SKM-1 treated with dmso at 0.1 percent for 144 hours (cell line): ENCODE measurements at regions not wholly inside any gene's neighbourhood (a gene's known extent, or its start where the extent isn't known, plus 50 kb on each side); places are given as distances from the start of the nearest gene placed in this dataset.

Experiments
- DNase-seq: peaks from one replicate; lab custom pipeline; 2025; ENCODE audit not compliant: unreplicated experiment; lab: John Stamatoyannopoulos, UW

DNA sequence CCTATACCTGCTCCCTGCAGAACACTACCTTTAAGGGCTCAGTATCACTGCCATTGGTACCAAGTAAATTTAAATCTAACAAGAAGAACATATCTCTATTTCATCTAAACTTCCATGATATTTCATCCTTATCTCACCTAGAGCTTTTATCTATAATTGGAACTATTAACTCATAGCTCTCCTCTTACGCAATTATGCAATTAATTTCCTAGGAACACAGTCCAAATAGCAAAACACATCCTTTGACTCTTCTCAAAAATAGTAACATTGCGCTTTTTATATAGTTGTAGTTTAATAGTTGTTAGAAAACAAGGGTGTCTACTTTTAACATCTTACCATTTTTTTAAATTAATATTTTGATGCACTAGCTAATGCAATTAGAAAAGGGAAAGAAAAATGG, 986.8 kb upstream of the SLC35B3 start:
- no peak for DNase-seq

DNA sequence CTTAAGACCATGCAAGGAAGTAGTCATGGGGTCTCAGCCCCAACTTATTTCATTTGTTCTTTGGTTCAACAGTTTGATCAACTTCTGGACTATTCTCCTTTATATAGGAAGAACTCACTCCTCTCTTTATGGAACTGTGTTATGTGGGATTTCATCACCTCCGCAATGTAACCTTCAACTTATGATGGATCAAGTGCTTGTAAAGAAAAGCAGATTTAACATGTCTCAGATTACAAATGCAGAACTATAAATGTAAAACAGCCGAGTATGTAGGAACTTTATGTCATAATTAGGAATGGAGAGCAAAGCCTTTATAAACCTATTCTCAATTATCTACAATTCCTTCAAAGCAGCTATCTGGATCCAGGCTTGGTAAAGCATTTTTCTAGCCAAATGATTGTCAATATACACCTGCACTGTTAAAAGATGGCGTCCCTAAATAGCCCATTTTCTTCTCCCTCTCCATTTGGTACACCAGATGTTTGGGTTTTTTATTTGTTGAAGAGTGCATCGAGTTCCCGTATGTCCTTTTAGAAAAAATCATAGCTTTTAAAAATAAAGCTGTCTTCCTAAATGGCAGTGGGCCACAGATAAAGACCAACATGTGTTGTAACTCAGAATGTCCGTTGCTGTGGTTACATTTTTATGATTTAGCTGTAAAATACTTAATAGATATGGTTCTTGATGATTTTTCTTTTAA, 985.1 kb upstream of the SLC35B3 start:
- DNase-seq, result no peak

DNA sequence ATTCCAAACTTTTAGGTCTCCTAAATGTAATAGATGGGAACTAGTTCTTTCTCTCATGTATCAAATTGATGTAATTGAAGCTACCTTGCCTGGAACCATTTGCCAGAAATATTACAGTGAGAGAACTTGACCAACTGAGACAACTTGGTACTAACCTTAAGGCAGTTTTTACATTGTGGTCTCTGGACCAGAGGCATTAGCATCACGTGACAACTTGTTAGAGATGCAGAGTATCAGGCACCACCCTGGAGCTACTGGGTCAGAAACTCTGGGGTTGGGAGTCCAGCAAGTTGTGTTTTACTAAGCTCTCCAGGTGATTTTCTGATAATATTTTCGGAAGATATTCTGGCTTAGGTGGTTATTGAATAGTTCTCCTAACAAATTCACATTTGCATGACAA, 982.1 kb upstream of the SLC35B3 start:
- no peak for DNase-seq

DNA sequence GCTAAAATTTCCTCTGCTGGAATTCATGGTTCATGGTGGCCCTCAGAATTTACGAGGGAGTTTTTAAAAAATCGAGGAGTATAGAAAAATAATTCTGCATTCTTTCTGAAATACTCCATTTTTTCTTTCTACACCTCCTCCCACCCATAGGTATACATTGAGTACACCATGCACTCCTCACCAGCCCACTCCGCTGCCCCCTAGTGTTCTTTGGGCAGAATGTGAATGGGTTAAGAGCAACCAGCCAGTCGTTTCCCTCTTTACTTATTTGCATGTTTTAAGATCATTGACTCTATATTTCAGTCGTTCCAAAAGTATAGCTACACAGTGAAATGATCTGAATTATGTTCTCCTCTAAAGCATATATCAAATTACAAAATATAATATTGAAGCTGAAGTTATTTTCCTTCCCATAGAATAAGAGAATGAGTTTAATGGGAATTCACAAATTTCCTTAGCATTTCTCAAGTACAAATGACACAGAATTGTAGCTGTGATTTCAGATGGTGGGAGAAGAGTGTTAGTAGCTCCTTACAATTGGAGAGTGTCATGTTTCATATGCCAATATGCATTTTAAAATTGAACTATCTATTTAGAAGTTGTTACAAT, 977.7 kb upstream of the SLC35B3 start:
- DNase-seq, result peak; percentile 14

DNA sequence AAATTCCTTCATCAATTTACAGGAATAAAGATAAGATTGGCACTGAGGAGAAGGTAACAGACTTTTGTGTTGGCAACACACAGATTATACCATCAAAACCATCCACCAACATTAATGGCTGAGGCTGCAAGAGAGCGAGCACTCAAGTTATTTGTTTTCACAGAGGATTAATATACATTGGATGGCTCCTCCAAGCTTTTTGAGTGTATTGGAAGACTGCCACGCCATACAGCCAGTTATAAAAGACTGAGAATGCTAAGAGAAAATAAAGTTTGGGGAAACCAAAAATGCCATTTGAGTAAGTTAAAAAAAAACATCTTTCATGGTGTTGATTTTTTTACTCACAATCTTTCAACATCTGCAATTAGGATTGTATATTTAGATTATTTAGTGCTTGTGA, 973.8 kb upstream of the SLC35B3 start:
- DNase-seq, result no peak

DNA sequence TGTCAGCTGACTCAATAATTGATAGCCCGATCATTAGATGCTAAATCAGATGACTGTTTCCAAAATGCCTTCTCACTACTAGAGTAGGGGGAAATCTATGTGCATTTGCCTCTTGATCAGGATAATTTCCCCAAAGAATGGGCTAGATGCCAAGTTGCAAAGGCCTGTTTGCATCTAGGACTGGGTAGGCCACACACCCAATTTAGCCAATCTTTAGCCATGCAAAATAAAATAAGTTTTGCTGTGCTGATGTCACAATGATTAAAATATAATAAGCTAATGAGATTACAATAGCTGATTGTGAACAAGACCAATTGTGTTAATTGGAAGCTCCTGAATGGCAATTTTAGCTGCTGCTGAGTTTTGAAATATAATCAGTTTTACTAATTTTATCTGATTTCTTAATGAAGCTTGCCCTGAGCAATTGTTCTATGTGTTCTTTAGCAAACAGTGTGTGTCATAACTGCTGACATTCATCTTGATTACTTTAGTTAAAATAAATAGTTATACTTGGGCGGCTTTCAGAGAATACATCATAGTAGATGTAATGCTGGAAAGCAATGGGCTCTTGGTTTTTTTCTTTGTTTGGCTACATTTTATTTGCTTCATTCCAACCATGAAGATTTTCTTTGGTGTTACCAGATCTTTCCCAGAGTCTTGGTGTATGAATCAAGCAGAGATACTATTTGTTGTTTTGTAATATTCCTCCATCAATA, 973.2 kb upstream of the SLC35B3 start:
- DNase-seq, result no peak

DNA sequence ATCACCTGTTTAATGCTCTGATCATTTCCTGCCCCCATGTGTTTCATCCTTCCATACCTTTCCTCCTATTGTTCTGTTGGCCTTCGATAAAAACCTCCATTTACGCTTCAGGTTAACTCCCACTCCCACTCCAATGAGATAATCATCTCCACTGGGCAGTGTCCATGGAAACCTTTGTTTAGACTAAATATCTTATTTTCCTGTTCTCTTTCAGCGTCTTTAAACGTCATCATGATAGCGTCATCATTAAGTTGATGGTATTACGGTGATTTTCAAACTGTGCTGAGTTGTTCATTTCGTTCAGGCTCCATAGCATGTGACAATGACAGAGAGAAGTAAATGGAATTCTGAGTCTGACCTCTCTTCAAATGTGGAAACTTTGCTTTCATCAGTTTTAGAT, 970.5 kb upstream of the SLC35B3 start:
- no peak for DNase-seq

DNA sequence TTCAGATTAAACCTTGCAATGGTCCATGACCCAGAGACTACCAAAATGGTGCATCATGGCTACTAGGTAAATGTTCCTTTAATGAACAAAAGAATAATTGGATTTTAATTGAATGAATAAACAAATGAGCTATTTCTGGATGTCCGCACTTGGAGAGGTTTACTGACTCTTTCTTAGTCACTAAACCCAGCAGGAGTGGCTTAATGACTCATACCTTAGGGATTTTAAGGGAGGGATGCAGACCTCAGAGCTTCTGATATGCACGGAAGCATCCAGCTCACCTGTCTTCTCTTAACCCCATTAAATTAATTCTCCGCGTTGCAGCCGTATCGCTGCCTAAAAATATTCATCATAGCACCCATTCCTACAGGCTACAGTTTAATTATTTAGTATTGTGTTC, 970.0 kb upstream of the SLC35B3 start:
- DNase-seq, result no peak

DNA sequence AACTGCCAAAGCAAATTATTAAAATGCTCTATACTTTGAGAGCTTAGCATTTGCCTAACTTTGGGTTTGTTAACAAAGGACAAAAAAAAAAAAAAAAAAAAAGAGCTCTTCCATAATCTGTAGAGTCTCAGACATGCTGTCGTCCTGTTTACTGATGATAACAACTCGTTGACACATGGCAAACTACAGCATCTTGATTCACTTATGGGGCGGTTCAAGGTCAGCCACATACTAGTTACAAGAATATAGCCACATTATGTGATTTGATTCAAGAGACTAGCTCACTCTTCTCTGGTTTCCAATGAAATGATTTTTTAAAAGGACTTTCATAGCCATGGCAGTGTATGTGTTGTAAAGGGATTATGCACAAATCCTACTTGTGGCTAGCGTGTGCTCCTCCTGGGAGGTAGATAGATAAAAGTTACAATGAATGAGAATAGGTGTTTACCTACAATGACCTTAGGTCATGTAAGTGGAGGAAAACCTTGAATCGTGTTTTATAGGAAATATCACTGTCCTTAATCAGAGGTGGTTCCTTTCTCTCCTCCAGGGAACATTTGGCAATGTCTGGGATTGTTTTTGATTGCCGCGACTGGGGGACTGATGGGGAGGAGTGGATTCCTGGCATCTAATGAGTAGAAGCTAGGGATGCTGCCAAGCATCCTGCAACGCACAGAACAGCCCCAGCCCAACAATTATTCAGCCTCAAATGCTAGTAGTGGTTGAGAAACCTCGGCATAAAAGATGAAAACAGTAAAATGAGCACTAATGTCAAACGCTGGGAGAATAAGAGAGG, 969.2 kb upstream of the SLC35B3 start:
- no peak for DNase-seq

DNA sequence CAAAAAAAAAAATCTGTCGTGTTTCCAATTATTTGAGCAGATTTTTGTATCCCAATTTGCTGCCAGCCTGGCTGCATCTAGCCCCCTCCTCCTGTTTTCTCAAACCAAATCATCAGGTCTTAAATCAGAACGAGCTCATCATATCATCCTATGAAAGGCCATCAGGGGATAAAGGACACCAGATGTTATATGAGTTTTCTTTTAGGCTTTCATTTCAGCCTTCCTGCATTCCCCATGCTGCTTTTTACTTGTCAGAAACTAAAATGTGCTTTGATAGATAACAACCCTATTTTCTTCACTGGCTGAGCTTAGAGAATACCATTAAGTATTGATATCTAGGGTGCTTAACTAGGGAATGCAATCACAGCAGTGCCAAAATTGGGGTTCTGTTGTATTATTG, 968.4 kb upstream of the SLC35B3 start:
- no peak for DNase-seq

DNA sequence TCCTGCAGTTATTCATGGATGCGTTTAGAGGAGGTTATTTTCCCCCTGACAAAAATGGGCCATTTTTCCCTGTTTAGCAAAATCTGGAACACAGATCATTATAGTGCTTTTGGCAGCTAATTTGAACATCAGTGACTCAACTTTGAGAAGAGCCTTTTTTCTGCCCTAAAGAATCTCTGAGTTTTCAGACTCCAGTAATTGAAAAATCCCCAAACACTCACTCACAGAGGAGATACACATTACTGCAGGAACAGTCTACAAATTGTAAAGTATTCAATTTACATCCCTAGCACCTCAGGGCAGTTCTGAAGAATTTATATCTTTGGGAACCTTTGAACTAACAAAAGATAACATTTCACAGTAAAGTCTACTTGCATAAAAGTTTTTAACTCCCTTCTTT, 966.6 kb upstream of the SLC35B3 start:
- DNase-seq, result no peak

DNA sequence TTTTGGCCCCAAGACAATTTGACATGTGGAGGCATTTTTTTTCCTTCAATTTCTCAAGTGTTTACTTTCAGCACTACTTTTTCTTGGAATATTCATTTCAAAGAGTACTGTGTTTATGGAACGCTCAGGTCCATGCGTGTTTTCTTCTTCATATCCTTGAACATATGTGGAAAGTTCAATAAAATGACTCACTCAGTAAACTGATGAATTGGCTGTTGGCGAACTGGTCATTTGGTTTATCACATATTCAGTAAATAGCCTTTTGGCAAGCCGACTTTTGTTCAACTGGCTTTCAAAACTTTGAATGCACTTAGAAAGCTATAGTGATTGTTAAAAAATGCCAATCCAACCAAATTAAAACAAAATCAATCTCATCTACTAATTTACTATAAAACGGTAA, 964.6 kb upstream of the SLC35B3 start:
- DNase-seq, result no peak

DNA sequence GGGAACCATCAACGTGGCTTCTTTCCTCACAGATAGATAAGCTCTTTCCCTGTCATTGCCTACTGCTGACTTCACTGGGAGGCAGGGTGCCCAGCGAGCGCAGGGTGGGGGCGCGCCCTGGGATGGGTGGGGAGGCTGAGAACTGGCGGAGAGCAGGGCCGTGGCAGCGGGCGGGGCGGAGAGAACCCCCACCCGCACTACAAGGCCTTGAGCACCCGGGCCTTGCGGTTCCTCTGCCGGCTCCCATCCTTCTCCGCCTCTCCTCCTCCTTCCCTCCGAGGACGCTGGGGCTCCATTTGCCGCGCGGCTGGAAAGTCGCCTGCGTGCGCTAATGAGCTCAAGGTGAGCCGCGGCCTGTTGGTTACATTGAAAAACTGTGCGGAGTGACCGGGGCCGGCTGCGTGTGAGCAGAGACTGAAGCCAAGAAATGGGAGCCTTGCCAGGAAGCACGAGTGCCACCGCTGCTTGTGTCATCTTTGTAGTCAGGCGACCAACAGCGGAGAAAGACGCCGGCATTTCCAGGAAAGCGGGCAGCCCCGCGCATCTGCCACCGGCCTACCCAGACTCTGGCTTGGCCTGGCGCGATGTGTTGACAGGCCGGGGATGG, 963.5 kb upstream of the SLC35B3 start:
- no peak for DNase-seq

DNA sequence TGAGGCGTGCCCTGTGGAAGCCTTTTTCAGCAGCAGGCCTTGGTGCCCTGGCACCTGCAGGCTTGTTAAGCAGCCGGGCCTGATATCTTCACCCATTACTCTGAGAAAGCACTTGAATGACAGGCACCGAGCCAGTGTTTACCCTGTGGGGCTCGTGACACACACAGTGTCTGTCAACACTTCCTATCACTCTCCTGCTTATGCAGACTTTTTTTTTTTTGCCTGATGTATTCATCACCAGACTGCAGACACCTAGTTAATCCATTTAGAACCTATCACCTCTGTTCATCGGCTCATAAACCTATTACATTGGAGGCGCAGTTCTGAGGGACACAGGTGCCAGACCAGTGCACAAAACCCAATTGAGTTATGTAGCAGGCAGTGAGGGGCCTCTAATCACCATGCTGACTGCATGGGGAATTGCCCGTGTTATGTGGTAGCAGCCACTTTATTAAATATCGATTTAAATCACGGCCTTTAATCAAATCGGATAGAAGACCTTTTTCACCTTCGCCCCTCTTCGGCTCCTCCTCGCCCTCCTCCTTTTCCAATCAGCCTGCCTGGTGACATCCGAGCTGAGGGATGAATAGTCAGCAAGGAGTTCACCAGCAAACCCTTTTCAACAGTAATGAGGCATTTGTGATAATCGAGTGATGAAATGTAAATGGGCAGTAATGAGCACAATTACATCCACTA, 962.9 kb upstream of the SLC35B3 start:
- DNase-seq, result no peak

DNA sequence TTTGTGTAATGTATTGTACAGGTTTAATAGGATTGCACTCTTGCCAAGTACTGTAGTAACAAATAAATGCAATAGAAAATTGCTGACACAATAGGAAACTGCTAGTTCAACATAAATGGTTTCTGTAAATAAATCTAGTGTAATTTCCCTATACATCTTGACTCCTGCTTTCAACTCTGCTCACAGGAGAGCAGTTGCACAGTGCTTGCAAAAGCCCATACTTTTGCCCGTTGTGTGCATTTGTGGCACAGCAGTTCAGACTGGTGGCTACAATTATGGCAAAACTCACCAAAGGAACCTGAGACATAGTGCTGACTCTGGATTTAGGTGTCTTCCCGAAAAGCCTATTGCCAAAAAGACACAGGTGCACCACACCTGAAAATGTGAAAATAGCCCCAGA, 953.3 kb upstream of the SLC35B3 start:
- DNase-seq, result no peak

DNA sequence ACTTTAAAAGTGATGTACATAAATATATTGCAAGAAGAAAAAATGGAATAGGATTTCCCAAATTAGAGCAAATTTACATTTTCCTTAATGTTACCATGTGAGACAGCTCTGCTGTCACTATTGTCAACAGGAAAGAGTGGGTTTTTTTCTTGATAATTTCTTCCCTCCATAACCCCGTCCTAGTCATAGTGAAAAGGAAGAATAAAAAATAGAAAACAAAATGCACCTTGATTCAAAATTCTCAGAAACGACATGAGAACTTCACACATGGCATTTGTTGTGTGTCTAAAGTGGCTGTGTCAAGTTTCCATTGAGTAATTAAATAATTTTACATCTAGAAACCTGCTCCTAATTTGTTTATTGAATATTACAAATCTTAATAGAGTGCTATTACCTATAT, 945.2 kb upstream of the SLC35B3 start:
- DNase-seq, result no peak

DNA sequence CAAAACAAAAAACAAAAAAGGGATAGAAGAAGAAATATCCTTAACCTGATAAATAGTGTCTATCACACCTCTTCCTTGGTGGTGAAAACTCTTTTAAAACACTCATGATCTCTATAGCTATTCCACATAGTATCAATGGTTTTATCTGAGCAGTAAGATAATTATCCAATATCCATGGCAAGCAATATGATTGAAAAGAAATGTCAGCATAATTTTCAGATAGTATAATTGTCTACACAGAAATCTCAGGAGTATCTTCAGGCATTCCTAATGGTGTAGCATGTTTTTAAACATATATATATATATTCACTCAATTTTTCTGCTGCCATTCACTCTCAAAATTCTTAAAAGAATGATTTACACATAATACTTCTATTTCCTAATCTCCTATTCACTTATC, 938.0 kb upstream of the SLC35B3 start:
- DNase-seq, result no peak

DNA sequence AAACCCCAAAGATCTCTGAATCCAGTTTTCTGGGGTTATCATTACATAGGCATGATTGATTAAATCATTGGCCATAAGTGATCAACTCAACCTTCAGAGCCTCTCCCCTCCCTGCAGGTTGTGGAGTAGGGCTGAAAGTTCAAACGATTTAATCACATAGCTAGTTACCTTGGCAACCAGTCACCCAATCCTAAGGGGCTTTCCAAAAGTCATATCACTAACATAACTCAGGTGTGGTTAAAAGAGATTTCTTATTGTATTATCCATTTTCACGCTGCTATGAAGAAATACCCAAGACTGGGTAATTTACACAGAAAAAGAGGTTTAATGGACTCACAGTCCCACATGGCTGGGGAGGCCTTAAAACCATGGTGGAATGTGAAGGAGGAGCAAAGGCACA, 935.1 kb upstream of the SLC35B3 start:
- no peak for DNase-seq

DNA sequence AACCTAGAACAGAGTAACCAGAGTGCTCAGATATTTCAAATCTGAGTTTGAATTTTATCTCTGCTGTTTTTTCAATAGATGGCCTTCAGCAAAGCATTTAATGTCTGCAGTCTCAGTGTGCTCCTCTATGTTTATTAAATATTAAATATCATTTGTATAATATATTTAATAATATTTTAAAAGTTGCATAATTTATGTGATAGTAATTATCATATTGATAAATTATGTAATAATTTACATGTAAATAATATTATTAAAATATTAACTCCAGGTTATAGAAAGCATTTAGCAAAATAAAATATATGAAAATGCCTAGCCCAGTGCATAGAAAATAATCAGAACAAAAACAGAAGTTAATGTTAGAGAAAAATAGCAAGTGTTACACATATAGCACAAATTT, 930.0 kb upstream of the SLC35B3 start:
- DNase-seq, result no peak

DNA sequence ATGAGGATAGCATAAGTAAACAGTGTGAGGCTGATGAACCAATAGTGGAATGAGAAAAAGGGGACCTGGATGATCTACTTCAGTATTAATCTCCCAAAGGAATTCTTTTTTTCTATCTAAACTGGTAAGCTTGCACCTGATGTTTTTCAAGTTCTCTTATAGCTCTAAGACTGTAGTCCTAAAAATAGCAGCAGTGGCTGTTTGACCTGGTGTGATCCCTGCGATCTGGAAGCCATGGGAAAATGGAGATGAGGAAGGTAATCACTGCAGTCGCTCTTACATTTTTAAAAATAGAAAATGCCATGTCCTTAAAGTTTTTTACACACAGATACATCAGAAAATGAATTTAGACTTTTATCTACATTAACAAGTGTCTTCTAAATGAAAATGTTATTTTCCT, 926.4 kb upstream of the SLC35B3 start:
- no peak for DNase-seq

DNA sequence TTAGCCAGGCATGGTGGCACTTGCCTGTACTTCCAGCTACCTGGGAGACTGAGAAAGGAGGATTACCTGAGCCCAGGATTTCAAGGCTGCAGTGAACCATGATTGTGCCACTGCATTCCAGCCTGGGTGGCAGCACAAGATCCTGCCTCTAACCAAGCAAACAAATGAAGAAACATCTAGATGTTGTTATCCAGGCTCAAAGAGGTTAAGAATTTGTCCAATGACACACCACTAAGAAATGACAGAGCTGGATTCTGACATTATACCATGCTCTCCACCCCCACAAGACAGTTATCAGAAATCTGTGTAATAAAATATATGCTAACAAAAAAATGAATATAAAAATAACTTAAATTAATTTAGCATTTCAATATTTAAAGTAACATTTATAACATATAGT, 925.5 kb upstream of the SLC35B3 start:
- DNase-seq, result no peak
